ENCODE measurements at regions not wholly inside any gene's neighbourhood (a gene's known extent, or its start where the extent isn't known, plus 50 kb on each side); places are given as distances from the start of the nearest gene placed in this dataset.

DNA sequence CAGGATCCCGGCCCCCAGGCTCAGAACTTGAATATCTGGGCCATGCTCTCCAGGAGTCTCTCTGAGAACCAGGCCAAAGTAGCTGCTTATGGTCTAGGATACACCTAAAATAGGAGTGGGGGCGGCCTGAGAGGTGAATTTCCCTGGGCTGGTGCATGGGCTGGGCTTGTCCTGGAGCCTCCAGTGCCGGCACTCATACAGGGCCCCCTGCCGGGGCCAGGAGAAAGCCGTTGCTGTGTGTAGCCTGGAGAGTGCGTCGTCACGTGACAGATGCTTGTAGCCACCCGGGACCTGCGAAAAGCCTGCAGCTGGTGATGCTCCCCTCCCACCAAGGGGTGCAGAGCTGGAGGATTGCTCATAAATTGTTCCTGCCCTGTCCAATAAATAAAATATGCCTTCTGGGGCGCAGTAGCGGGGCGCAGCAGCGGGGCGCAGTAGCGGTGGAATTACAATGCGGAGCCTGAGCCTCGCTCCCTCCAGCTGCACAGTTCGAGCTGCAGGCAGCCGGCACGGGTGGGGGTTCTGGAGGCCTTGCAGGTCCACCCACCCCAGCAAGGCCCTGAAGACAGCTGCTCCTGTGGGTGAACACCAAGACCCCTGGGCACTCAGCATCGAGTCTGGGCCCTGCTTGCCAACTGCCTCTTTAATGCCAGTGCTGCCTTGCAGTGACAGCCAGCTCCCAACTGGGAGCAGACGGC is 289.9 kb downstream of the NDUFA10 start:
- Histone ChIP-seq H3K27ac (no peak overlapping the region), H3K4me1 (ENCODE audit: control insufficient read depth in 1 of 2, insufficient read depth in 1 of 2, low read depth in 1 of 2, low read length in 1 of 2) (no peaks in the 10 kb centered on the region), H3K36me3 (no peaks in the 10 kb centered on the region), H3K27me3 (peaks cover 18% of the 10 kb centered on the region), H3K9me3 (peaks cover 9% of the 10 kb centered on the region), H3K4me3 (ENCODE audit: low read depth in 1 of 2, low read length in 1 of 2) (no peak overlapping the region)
- TF ChIP-seq, protein P1, sequence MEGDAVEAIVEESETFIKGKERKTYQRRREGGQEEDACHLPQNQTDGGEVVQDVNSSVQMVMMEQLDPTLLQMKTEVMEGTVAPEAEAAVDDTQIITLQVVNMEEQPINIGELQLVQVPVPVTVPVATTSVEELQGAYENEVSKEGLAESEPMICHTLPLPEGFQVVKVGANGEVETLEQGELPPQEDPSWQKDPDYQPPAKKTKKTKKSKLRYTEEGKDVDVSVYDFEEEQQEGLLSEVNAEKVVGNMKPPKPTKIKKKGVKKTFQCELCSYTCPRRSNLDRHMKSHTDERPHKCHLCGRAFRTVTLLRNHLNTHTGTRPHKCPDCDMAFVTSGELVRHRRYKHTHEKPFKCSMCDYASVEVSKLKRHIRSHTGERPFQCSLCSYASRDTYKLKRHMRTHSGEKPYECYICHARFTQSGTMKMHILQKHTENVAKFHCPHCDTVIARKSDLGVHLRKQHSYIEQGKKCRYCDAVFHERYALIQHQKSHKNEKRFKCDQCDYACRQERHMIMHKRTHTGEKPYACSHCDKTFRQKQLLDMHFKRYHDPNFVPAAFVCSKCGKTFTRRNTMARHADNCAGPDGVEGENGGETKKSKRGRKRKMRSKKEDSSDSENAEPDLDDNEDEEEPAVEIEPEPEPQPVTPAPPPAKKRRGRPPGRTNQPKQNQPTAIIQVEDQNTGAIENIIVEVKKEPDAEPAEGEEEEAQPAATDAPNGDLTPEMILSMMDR (IDR thresholded peaks at IDR 0.05), result no peak

DNA sequence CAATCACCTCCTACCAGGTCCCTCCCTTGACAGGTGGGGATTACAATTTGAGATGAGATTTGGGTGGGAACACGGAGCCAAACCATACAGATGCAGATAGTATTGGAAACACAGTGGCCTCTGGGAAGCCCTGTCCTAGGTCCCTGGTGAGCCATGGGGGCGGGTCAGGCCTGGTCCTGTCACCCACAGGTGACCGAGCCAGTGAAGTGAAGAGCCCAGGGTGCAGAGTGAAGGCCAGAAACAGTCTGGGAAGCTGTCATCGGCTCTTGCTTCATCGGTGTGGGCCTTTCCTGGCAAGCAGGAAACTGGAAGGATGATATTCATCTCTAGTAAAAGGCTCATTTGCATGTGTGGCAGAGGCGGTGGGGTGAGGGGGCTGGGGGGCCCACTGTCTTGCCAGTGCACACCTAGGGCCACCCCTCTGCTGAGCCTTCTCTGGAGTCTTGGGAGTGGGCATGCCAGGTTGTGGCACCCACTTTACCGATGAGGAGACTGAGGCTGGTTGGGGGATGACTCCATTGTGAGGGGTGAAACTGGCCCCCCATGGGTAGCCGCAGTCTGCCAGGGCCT is 290.6 kb downstream of the NDUFA10 start:
- no peaks in the 10 kb centered on the region for H3K36me3 ChIP-seq

DNA sequence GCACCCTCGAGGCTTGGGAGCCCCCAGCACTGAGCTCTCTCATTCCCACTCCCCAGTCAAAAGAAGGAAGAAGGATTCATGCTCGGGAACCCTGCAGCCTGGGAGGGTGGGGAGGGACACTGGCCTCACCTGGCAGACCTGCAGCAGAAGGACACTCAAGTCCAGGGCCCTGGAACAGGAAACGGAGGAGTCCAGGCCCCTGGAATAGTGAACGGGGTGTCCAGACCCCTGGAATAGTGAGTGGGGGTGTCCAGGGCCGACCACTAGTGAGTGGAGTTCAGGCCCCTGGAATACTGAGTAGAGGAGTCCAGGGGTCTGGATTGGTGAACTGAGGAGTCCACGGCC is 292.5 kb downstream of the NDUFA10 start:
- Histone ChIP-seq H3K4me1 (ENCODE audit: control insufficient read depth in 1 of 2, insufficient read depth in 1 of 2, low read depth in 1 of 2, low read length in 1 of 2) (no peaks in the 10 kb centered on the region), H3K36me3 (no peaks in the 10 kb centered on the region), H3K27me3 (no peaks in the 10 kb centered on the region), H3K4me3 (ENCODE audit: low read depth in 1 of 2, low read length in 1 of 2) (no peak overlapping the region), H3K27ac (no peak overlapping the region), H3K9me3 (peaks cover 9% of the 10 kb centered on the region)
- TF ChIP-seq, protein P1 (IDR thresholded peaks at IDR 0.05), result no peak

More for the DNA sequence above, 290.6 kb downstream of the NDUFA10 start:
- H3K27ac ChIP-seq, result no peak overlapping the region
- H3K4me1 ChIP-seq (ENCODE audit: control insufficient read depth in 1 of 2, insufficient read depth in 1 of 2, low read depth in 1 of 2, low read length in 1 of 2), result no peaks in the 10 kb centered on the region
- peaks cover 14% of the 10 kb centered on the region for H3K27me3 ChIP-seq
- peaks cover 9% of the 10 kb centered on the region for H3K9me3 ChIP-seq
- TF ChIP-seq, protein P1 (IDR thresholded peaks at IDR 0.05), result no peak
- no peak overlapping the region for H3K4me3 ChIP-seq (ENCODE audit: low read depth in 1 of 2, low read length in 1 of 2)

DNA sequence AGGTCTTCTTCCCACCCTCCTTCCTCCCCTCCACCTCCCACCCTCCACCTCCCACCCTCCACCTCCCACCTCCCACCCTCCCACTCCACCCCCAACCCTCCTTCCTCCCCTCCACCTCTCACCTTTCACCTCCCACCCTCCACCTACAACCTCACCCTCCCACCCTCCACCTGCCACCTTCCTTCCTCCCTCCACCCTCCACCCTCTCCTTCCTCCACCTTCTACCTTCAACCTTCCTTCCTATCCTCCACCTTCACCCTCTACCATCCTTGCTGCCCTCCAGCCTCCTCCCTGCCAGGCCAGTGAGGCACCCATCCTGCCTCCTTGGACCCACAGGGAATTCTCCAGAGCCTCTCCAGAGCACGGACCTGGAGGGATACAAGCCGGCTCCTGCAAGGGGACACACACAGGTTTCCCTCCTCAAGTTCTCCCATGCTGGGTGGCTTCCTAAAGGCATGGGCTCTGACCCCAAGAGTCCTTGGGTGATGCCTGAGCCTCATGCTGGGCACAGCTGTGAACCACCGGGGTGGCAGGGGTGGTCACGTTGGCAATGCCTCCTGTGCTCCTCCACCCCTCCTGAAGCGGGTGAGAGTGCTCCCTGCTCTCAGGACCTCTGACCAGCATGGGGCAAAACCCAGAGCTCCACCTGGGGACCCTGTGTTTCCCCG is 293.0 kb downstream of the NDUFA10 start:
- Histone ChIP-seq H3K27ac (no peak overlapping the region), H3K4me1 (ENCODE audit: control insufficient read depth in 1 of 2, insufficient read depth in 1 of 2, low read depth in 1 of 2, low read length in 1 of 2) (no peaks in the 10 kb centered on the region), H3K36me3 (no peaks in the 10 kb centered on the region), H3K27me3 (no peaks in the 10 kb centered on the region), H3K9me3 (peaks cover 9% of the 10 kb centered on the region), H3K4me3 (ENCODE audit: low read depth in 1 of 2, low read length in 1 of 2) (no peak overlapping the region)
- TF ChIP-seq, protein P1 (IDR thresholded peaks at IDR 0.05), result no peak

DNA sequence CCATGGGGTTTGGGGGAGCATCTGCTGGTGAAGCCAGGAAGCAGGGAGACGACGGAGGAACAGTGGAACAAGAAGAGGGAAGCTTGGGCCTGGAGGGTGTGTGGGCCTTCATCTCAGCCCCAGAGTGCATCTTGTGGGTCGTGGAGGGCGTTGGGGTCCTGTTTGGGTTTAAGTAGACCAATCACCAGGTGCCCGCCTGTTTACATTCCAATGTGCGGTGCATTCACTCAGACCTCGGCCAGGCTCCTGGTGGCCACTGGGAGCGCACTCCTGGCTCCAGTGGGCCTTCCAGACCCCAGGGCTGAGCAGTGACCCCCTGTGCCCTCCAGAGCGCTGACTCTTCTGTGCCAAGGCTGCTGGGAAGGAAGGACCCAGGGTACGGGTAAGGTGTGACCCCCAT is 293.7 kb downstream of the NDUFA10 start:
- Histone ChIP-seq H3K27ac (no peak overlapping the region), H3K4me1 (ENCODE audit: control insufficient read depth in 1 of 2, insufficient read depth in 1 of 2, low read depth in 1 of 2, low read length in 1 of 2) (no peaks in the 10 kb centered on the region), H3K4me3 (ENCODE audit: low read depth in 1 of 2, low read length in 1 of 2) (no peak overlapping the region), H3K9me3 (peaks cover 9% of the 10 kb centered on the region), H3K36me3 (no peaks in the 10 kb centered on the region), H3K27me3 (no peaks in the 10 kb centered on the region)
- TF ChIP-seq, protein P1 (IDR thresholded peaks at IDR 0.05), result no peak
